Thoracic aorta (tissue), 2 donors: ENCODE measurements at regions not wholly inside any gene's neighbourhood (a gene's known extent, or its start where the extent isn't known, plus 50 kb on each side); places are given as distances from the start of the nearest gene placed in this dataset.

ENCODE experiments used
- ATAC-seq: fragments of 150-250 bp; one replicate; pipeline ENCODE4 v1.8.0; 2017; ENCODE audit warnings: low read depth; ENCODE audit not compliant: insufficient number of reproducible peaks, low FRiP score
- DNase-seq: peaks from one replicate; pipeline ENCODE4 v3.0.0-alpha.2; 2020; ENCODE audit warnings: low spot score
- H3K27ac ChIP-seq, 2 donors: fragments of 200-600 bp; sonication (generic); 1 replicate in 1 of 2; 2 replicates in 1 of 2; pipeline ENCODE4 v1.5.1; 2016; ENCODE audit warnings: mild to moderate bottlenecking in 2 of 2, moderate library complexity in 2 of 2
- H3K27me3 ChIP-seq: fragments of 200-600 bp; sonication (generic); replicated peaks from 2 replicates; pipeline ENCODE4 v1.6.0; 2016; ENCODE audit warnings: mild to moderate bottlenecking; ENCODE audit not compliant: insufficient read depth
- H3K36me3 ChIP-seq: fragments of 200-600 bp; sonication (generic); one replicate; pipeline ENCODE4 v1.5.1; 2016
- H3K4me1 ChIP-seq, 2 donors: fragments of 200-600 bp; sonication (generic); 1 replicate in 1 of 2; 2 replicates in 1 of 2; pipeline versions ENCODE4 v1.5.1 to v1.6.0; 2016; ENCODE audit warnings: low read depth in 2 of 2, mild to moderate bottlenecking in 1 of 2; ENCODE audit not compliant: control insufficient read depth in 1 of 2
- H3K4me3 ChIP-seq: fragments of 200-600 bp; sonication (generic); 2 replicates; pipeline ENCODE4 v1.5.1; 2016; ENCODE audit warnings: mild to moderate bottlenecking
- H3K9me3 ChIP-seq: fragments of 200-600 bp; sonication (generic); 2 replicates; pipeline ENCODE4 v1.5.1; 2016
- CTCF ChIP-seq: fragments of 200-600 bp; sonication (generic); IDR thresholded peaks from one replicate; pipeline ENCODE4 v1.5.1; 2019; ENCODE audit warnings: antibody characterized with exemption

GRCh38 chr13:75073786-75074185 lies 408.2 kb downstream of the TBC1D4 start:
- DNase-seq, result no peak
- ATAC-seq, result no peak
- H3K27ac ChIP-seq, result no peak overlapping the region
- no peaks in the 10 kb centered on the region for H3K4me1 ChIP-seq
- H3K27me3 ChIP-seq, result no peaks in the 10 kb centered on the region
- H3K9me3 ChIP-seq, result no peaks in the 10 kb centered on the region
- no peak overlapping the region for H3K4me3 ChIP-seq
- TF ChIP-seq CTCF, result no peak
- H3K36me3 ChIP-seq, result no peaks in the 10 kb centered on the region

GRCh38 chr13:75072891-75073290 lies 409.1 kb downstream of the TBC1D4 start:
- H3K36me3 ChIP-seq, result no peaks in the 10 kb centered on the region
- TF ChIP-seq CTCF, result no peak
- DNase-seq (no peak), ATAC-seq (no peak)
- no peaks in the 10 kb centered on the region for H3K9me3 ChIP-seq
- H3K27me3 ChIP-seq, result no peaks in the 10 kb centered on the region
- no peak overlapping the region for H3K4me3 ChIP-seq
- no peaks in the 10 kb centered on the region for H3K4me1 ChIP-seq
- no peak overlapping the region for H3K27ac ChIP-seq

GRCh38 chr13:75072368-75072767 lies 409.6 kb downstream of the TBC1D4 start:
- no peaks in the 10 kb centered on the region for H3K36me3 ChIP-seq
- DNase-seq, result no peak
- ATAC-seq, result no peak
- no peak for TF ChIP-seq CTCF
- no peak overlapping the region for H3K27ac ChIP-seq
- no peak overlapping the region for H3K4me3 ChIP-seq
- H3K9me3 ChIP-seq, result no peaks in the 10 kb centered on the region
- no peaks in the 10 kb centered on the region for H3K27me3 ChIP-seq
- H3K4me1 ChIP-seq, result no peaks in the 10 kb centered on the region

GRCh38 chr13:75071796-75072195 lies 410.2 kb downstream of the TBC1D4 start:
- Histone ChIP-seq H3K4me3 (no peak overlapping the region), H3K9me3 (no peaks in the 10 kb centered on the region), H3K27ac (no peak overlapping the region), H3K27me3 (no peaks in the 10 kb centered on the region), H3K4me1 (no peaks in the 10 kb centered on the region), H3K36me3 (no peaks in the 10 kb centered on the region)
- ATAC-seq (no peak), DNase-seq (no peak)
- TF ChIP-seq CTCF, result no peak

GRCh38 chr13:75071395-75071794 lies 410.6 kb downstream of the TBC1D4 start:
- H3K9me3 ChIP-seq, result no peaks in the 10 kb centered on the region
- ATAC-seq, result no peak
- no peak for DNase-seq
- H3K4me1 ChIP-seq, result no peaks in the 10 kb centered on the region
- H3K27ac ChIP-seq, result no peak overlapping the region
- H3K4me3 ChIP-seq, result no peak overlapping the region
- TF ChIP-seq CTCF, result no peak
- H3K36me3 ChIP-seq, result no peaks in the 10 kb centered on the region
- H3K27me3 ChIP-seq, result no peaks in the 10 kb centered on the region
